NCI-H2081 treated with DMSO at 0.1 percent for 48 hours (cell line): ENCODE measurements at regions not wholly inside any gene's neighbourhood (a gene's known extent, or its start where the extent isn't known, plus 50 kb on each side); places are given as distances from the start of the nearest gene placed in this dataset.
"Not testable (repeated sequence)": the region's sequence is repeated elsewhere in the genome, so short reads cannot be mapped to it uniquely, and the experiment has no call there.

ENCODE experiments used
- DNase-seq: peaks from one replicate; lab custom pipeline; 2025; lab: John Stamatoyannopoulos, UW

- DNase-seq, result no peak
Observed at GRCh38 chr2:16392647-16393499, 272.8 kb downstream of the CYRIA start.

DNA sequence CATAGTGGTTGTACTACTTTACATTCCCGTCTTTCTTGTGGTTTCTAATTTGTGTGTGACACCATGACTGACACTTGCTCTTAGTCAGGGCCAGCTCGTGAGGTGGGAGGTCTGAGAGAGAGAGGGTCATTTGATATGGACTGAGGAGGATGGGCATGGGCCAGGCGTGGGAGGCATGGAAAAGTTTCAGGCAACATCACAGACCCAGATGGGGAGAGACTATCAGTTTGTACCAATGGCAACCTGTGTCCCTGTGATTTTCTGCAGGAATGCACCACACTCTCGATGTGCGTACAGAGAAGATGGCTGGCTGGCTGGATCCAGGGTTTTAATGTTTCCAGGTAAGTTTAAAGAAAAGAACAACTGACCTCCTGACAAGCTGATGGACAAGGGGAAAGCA is 273.6 kb downstream of the CYRIA start:
- no peak for DNase-seq

DNA sequence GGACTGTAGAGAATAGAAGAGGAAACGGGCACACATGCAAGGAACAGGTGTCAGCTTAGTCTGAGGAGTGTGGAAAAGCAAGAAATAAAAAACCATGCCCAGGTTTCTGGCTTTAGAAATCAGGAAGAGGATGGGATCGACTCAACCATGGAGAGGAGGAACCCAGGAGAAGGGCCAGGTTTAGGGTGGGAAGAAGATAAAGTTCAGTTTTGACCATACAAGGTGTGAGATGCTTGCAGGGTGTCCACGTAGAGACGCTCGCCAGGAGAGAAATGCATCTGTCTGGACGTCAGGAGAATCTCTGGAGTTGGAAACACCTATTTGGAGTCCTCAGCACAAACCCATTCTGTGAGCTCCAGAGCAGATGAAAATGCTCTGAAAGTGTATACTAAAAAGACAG is 275.1 kb downstream of the CYRIA start:
- DNase-seq, result no peak

GRCh38 chr2:16389611-16390010 is 276.0 kb downstream of the CYRIA start:
- no peak for DNase-seq

DNA sequence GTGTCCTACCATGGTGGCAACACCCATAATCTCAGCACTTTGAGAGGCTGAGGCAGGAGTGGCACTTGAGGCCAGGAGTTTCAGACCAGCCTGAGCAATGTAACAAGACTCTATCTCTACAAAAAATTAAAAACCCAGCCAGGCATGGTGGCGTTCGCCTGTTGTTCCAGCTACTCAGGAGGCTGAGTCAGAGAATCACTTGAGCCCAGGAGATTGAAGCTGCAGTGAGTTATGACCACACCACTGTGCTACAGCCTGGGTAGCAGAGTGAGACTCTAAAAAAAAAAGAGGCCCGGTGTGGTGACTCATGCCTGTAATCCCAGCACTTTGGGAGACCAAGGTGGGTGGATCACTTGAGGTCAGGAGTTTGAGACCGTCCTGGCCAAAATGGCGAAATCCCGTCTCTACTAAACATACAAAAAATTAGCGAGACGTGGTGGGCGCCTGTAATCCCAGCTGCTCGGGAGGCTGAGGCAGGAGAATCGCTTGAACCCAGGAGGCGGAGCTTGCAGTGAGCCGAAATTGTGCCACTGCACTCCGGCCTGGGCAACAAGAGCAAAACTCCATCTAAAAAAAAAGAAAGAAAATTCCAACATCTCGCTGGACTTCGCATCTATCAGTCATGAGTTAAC is 277.3 kb downstream of the CYRIA start:
- DNase-seq, result not testable (repeated sequence)

DNA sequence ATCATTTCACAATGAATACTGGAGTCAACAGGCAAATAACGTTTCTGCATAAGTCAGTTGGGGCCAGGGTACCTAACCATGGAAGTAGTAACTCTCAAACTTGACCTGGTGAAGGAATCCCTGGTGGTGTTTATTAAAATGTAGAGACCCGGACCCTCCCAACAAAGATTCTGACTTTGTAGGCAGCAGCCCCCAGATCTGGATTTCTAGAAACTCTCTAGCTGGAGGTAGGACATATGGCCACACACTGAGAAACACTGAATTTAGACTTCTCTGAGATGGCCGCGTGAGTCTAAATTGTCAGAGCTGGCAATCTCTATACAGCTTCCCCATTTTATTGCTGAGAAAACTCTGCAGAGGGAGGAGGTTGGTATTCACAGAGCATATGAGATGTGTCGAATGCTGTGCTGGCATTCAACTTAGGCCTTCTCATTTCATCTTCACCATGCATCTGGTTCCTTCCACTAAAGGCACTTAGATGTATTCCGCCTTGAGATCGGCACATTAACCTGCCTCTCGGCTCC is 278.1 kb downstream of the CYRIA start:
- DNase-seq, result no peak

- no peak for DNase-seq
Observed at GRCh38 chr2:16386431-16386830, 279.2 kb downstream of the CYRIA start.

DNA sequence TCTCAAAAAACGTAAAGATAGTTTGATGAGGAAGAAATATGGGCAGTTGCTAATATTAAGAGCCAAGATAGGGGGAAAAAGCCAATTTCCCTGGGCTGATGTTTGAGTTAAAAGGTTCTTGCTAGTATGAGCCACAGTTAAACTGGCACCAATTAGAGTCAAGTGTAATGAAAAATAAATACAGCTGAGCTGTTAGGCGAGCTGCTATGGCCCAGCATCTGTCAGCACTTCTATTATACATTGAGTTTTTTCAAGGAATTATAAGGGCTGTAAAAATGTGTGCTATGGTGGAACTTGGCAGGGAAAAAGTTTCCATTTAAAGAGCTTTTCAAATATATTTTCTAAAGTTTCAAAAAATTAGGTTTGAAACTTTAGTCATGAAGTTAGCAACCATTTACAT is 279.6 kb downstream of the CYRIA start:
- no peak for DNase-seq

DNA sequence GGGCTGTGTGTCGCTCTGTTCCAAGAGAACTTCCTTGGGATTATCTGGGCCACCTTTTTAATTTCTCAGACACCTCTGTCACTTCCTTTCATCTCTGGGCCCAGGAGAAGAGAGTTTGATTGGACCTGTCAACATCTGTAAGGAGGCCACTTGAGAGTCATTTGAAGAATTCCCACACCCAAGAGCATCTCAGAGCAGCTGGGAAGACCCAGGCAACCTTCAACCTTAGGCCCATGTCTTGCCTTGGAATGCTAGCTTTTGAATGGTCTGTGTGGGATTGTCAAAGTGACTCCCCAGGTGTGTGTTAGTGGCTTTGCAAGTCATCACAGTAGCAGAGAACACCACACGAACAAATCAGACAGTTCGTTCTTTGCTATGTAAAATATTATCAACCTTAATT is 280.3 kb downstream of the CYRIA start:
- no peak for DNase-seq

- DNase-seq, result no peak
Observed at GRCh38 chr2:16383411-16383810, 282.2 kb downstream of the CYRIA start.

DNA sequence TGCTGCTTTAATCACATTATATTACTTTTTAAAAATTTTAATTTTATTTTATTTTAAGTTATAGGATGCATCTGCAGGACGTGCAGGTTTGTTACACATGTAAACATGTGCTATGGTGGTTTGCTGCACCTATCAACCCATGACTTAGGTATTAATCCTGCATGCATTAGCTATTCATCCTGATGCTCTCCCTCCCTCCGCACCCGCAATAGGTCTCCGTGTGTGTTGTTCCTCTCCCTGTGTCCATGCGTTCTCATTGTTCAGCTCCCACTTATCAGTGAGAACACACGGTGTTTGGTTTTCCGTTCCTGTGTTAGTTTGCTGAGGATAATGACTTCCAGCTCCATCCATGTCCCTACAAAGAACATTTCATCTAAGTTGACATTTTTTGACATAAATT is 283.2 kb downstream of the CYRIA start:
- no peak for DNase-seq

DNA sequence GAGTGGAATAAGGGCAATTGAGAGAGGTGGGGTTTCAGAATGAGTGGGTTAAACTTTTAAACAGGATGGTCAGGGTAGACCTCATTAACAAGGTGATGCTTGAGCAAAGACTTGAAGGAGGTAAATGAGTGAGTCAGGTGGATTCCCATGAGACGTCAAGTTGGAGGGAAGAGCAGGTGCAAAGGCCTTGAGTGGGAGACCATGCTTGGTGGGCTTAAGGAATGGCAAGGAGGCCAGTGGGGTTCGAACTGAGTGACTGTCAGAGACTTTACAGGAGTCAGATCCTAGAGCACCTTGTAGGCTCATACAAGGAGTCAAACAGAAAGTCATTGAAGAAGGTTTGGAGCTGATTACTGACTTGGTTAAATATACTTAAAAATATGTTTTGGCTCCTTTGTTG is 284.1 kb downstream of the CYRIA start:
- DNase-seq, result no peak

DNA sequence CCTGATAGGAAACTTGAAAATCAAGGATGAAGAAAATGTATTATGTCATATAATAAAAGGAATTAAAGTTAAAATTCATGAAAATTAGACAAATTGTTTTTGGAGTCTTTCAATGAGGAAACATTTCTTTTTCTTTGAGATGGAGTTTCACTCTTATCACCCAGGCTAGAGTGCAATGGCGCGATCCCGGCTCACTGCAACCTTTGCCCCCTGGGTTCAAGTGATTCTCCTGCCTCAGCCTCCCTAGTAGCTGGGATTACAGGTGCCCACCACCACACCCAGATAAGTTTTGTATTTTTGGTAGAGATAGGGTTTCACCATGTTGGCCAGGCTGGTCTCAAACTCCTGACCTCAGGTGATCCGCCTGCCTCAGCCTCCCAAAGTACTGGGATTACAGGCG is 285.7 kb downstream of the CYRIA start:
- not testable (repeated sequence) for DNase-seq

- DNase-seq, result not testable (repeated sequence)
Observed at GRCh38 chr2:16379061-16379460, 286.6 kb downstream of the CYRIA start.

GRCh38 chr2:16378031-16378430 is 287.6 kb downstream of the CYRIA start:
- DNase-seq, result no peak

DNA sequence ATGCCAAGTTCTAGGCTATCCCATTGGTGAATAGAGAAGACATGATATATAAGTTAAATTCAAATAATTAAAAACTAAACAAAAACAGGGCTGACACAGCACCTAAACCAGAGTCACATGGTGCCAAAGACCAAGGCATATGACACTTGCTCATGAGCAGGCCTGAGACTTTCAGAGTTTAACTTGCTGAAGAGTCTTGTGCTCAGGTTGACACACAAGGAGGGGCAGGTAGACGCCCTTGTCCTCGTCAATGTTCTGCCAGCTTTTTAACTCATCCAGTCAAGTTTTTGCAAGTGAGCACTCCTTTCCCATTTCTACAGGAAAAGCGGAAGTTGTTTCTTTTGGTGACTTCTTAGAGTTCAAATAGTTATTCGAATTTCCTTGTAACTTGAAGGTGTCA is 289.7 kb downstream of the CYRIA start:
- no peak for DNase-seq

DNA sequence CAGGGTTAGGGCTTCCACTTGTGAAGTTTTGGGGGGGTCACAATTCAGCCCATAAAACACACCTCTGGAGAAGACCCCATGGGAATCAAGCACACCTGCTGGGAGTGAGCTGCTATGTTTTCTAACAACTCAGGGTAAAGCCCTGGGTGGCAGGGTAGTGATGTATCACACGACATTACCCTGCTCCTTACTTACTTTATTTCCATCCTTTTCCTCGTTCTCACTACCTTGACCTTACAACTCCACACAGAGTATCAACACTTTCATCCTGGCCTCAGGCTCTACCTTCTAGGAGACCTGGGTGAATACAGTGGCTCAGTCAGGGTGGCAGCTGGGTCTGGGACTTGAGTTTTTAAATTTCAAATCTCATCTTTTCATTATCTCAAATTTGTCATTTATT is 290.3 kb downstream of the CYRIA start:
- DNase-seq, result no peak

DNA sequence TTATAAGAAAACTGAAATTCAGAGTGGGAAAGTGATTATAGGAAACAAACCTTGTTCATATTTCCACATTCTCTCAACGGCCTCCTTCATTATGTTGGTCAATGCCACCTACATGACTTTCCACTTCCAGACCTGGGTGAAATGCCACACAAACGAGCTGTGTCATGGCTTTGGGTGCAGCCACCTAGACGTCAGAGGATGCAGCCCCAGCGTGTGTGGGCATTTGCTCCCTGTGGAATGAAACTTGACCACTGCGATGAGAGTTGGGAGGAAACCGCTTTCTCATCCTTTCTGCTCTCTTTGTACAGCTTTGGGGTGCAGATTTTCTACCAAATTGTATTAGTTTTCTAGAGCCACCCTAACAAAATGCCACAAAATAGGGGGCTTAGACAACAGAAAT is 291.0 kb downstream of the CYRIA start:
- no peak for DNase-seq

DNA sequence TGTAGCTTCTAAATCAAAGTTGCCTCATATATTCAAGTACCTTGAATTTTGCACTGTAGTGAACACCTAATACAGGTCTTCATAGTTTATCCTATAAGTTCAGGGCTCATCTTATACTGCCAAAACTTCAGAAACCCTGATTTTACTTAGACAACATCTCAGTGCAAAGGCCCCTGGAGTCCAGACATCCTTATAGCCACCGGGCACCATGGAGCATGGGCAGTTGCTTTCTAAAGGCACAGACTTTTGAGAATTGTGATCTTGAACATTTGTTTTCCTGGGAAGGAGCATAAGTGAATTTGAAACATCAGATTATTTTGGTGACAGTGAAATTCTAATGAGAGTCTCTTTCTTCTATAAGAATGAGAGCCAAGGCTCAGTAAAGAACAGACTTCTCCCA is 292.3 kb downstream of the CYRIA start:
- DNase-seq, result no peak

- no peak for DNase-seq
Observed at GRCh38 chr2:16371751-16372150, 293.9 kb downstream of the CYRIA start.

- no peak for DNase-seq
Observed at GRCh38 chr2:16368951-16369350, 296.7 kb downstream of the CYRIA start.

DNA sequence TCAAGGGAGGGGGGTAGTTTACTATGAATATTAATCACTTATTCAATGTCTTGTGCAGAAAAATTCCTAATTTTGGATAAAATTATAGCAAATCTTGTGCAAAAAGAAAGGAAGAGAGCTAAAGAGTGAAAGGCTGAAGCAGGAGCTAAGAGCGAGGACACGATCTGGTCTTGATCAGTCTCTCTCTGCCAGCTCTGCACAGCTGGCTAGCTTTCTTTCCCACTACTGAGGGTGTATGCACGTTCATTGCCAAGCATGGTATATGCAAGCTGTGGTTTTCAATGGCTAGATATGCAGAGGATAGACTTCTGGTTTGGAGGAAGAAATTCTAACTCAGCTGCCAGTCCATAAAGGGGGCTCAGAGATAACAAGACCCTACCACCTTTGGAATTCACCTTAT is 297.3 kb downstream of the CYRIA start:
- no peak for DNase-seq

DNA sequence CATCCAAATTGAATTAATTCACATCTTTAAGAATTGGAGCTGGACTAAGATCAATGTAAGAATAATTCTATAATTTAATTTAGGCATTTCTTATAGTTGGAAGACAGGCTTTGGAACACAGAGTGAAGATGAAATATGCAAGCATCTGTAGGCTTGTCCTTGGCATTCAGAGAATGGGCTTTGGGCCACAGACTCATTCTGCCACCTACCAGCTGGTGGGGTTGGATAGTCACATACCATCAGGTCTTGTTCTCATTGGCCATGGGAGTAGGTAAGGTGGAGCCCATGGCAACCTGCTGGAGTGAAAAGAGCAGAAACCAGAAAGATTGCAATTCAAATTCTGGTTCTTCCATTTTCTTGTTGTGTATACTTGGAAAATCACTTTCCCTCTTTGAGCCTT is 300.3 kb downstream of the CYRIA start:
- no peak for DNase-seq

DNA sequence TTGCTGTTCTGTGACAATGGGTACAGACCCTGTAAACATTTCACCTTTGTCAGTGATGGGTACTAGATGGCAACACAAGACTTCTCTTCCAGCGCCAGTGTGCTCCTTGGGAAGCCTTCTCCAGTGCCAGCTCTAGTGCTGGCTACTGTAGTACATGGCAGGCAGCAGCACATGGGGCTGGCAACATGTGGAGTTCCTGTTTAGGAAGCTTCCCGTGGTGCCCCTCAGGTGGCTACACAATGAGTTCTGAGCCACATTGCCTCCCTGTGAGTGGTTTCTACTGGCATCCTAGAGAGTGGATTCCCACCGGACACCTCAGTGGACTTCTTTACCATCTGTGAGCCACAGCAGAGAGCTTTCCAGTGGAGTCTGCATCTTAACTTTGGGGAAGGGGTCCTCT is 302.1 kb downstream of the CYRIA start:
- DNase-seq, result no peak
